Sigmoid colon (tissue), 6 donors: ENCODE measurements at regions not wholly inside any gene's neighbourhood (a gene's known extent, or its start where the extent isn't known, plus 50 kb on each side); places are given as distances from the start of the nearest gene placed in this dataset.
A peak's percentile ranks its signal among the peaks of the same experiment; 100 is the strongest.

Source experiments
- DNase-seq: peaks from one replicate; pipeline ENCODE4 v3.0.0-alpha.2; 2019
- H3K27ac ChIP-seq, 4 donors: fragments of 200-600 bp; sonication (generic); one replicate each; pipeline ENCODE4 v1.5.1; 2016 to 2019; ENCODE audit warnings: mild to moderate bottlenecking in 1 of 4
- H3K27me3 ChIP-seq, 3 donors: fragments of 200-600 bp; sonication (generic); one replicate each; pipeline ENCODE4 v1.5.1; 2019; ENCODE audit warnings: mild to moderate bottlenecking in 1 of 3
- H3K36me3 ChIP-seq, 4 donors: fragments of 200-600 bp; sonication (generic); one replicate each; pipeline ENCODE4 v1.5.1; 2016 to 2019
- H3K4me1 ChIP-seq, 4 donors: fragments of 200-600 bp; sonication (generic); one replicate each; pipeline ENCODE4 v1.5.1; 2017 to 2019
- H3K4me3 ChIP-seq, 4 donors: fragments of 200-600 bp; sonication (generic); one replicate each; pipeline ENCODE4 v1.5.1; 2017 to 2019; ENCODE audit warnings: mild to moderate bottlenecking in 2 of 4, moderate library complexity in 1 of 4
- H3K9me3 ChIP-seq, 4 donors: fragments of 200-600 bp in 3 of 4; sonication (generic) in 3 of 4; one replicate each; pipeline versions ENCODE4 v1.5.1 to v1.6.1; 2013 to 2019
- CTCF ChIP-seq, 4 experiments: fragments of 450-650 bp in 3 of 4; fragments of 200-600 bp in 1 of 4; IDR thresholded peaks; one replicate each; pipeline ENCODE4 v1.5.1; 2016 to 2019; ENCODE audit warnings: antibody characterized with exemption in 4 of 4, mild to moderate bottlenecking in 3 of 4, moderate library complexity in 2 of 4
- EP300 ChIP-seq, 4 donors: sonication (generic); formaldehyde crosslinking; IDR thresholded peaks; one replicate each; pipeline ENCODE4 v1.6.1; 2017; ENCODE audit warnings: antibody characterized with exemption in 4 of 4
- POLR2A ChIP-seq, 2 donors: fragments of 450-650 bp; IDR thresholded peaks; one replicate each; pipeline ENCODE4 v1.6.1; 2016; ENCODE audit warnings: antibody characterized with exemption in 2 of 2, mild to moderate bottlenecking in 2 of 2, moderate library complexity in 2 of 2
- POLR2AphosphoS5 ChIP-seq, 4 donors: sonication (generic); formaldehyde crosslinking; IDR thresholded peaks; one replicate each; pipeline ENCODE4 v1.6.1; 2017; ENCODE audit warnings: antibody characterized with exemption in 4 of 4
- WGBS, 2 donors: extraction: QIAGEN DNeasy Blood & Tissue Kit; methylation state at CpG; one replicate each; pipeline ENCODE4 v1.1.7; 2013; 5-methylcytosine and 5-hydroxymethylcytosine counted together
- intact Hi-C: fragments of 100-400 bp; cut with DNase I; formaldehyde crosslinking; loops from one replicate; pipeline ENCODE4 v1.15.1; 2023
- donor health status: healthy with polysubstance abuse.
- donor health status: healthy.

GRCh38 chr6:143585241-143585640, 73.7 kb upstream of the FUCA2 start:
- Histone ChIP-seq H3K27me3 (no peaks in the 10 kb centered on the region), H3K27ac (no peak overlapping the region), H3K9me3 (no peaks in the 10 kb centered on the region), H3K4me1 (no peaks in the 10 kb centered on the region), H3K36me3 (no peaks in the 10 kb centered on the region), H3K4me3 (no peak overlapping the region)
- no peak for DNase-seq
- TF ChIP-seq EP300 (IDR thresholded peaks at IDR 0.05) (no peak), CTCF (IDR thresholded peaks at IDR 0.05) (no peak), POLR2A (IDR thresholded peaks at IDR 0.05) (no peak), POLR2AphosphoS5 (IDR thresholded peaks at IDR 0.05) (no peak)
- 98 to 100% methylated on average over 1 of the region's 1 CpG for WGBS, 2 donors
- intact Hi-C loops = no loop called here

GRCh38 chr6:143583542-143584327, 72.2 kb upstream of the FUCA2 start:
- H3K27me3 ChIP-seq = no peaks in the 10 kb centered on the region
- TF ChIP-seq EP300 (IDR thresholded peaks at IDR 0.05) = no peak
- TF ChIP-seq POLR2A (IDR thresholded peaks at IDR 0.05) = no peak
- no peak for TF ChIP-seq POLR2AphosphoS5 (IDR thresholded peaks at IDR 0.05)
- TF ChIP-seq CTCF (IDR thresholded peaks at IDR 0.05) = no peak
- no peak overlapping the region for H3K27ac ChIP-seq
- H3K9me3 ChIP-seq = no peaks in the 10 kb centered on the region
- no peak for DNase-seq
- H3K4me1 ChIP-seq = no peaks in the 10 kb centered on the region
- intact Hi-C loops = no loop called here
- no peaks in the 10 kb centered on the region for H3K36me3 ChIP-seq
- 93 to 97% methylated on average over 5 of the region's 5 CpGs for whole genome bisulfite sequencing, 2 donors
- no peak overlapping the region for H3K4me3 ChIP-seq

- Histone ChIP-seq H3K9me3 (no peaks in the 10 kb centered on the region), H3K4me1 (no peaks in the 10 kb centered on the region), H3K4me3 (no peak overlapping the region), H3K27me3 (no peaks in the 10 kb centered on the region), H3K27ac (no peak overlapping the region), H3K36me3 (no peaks in the 10 kb centered on the region)
- WGBS, 2 donors = 18 to 61% methylated on average over 3 of the region's 3 CpGs
- DNase-seq = no peak
- TF ChIP-seq POLR2AphosphoS5 (IDR thresholded peaks at IDR 0.05) = no peak
- TF ChIP-seq CTCF (IDR thresholded peaks at IDR 0.05) = no peak
- no peak for TF ChIP-seq EP300 (IDR thresholded peaks at IDR 0.05)
- TF ChIP-seq POLR2A (IDR thresholded peaks at IDR 0.05) = no peak
- intact Hi-C loops = no loop called here
Measured at GRCh38 chr6:143581835-143582480, 70.4 kb upstream of the FUCA2 start.

- TF ChIP-seq POLR2AphosphoS5 (IDR thresholded peaks at IDR 0.05) (no peak), POLR2A (IDR thresholded peaks at IDR 0.05) (no peak), EP300 (IDR thresholded peaks at IDR 0.05) (no peak), CTCF (IDR thresholded peaks at IDR 0.05) (no peak)
- Histone ChIP-seq H3K4me3 (no peak overlapping the region), H3K27ac (no peak overlapping the region), H3K4me1 (no peaks in the 10 kb centered on the region), H3K9me3 (no peaks in the 10 kb centered on the region), H3K36me3 (no peaks in the 10 kb centered on the region), H3K27me3 (no peaks in the 10 kb centered on the region)
- intact Hi-C loops = loop anchor here (2.0 to 10.0 kb wide), 2 partner anchors 99 to 195 kb away; no protein-coding TSS in a partner anchor
- DNase-seq = peak; percentile 87
- 90 to 96% methylated on average over 8 of the region's 8 CpGs for WGBS, 2 donors
Measured at GRCh38 chr6:143579703-143580102, 68.2 kb upstream of the FUCA2 start.
